WERI-Rb-1 (cell line): ENCODE measurements at regions not wholly inside any gene's neighbourhood (a gene's known extent, or its start where the extent isn't known, plus 50 kb on each side); places are given as distances from the start of the nearest gene placed in this dataset.
"Not testable (repeated sequence)": the region's sequence is repeated elsewhere in the genome, so short reads cannot be mapped to it uniquely, and the experiment has no call there.

Source experiments
- DNase-seq: peaks from one replicate; pipeline ENCODE4 v3.0.0-alpha.2; 2020
- H3K27ac ChIP-seq: fragments of 250-450 bp; sonication (Bioruptor Pico); 2 replicates; pipeline ENCODE4 v1.5.1; 2020; ENCODE audit warnings: mild to moderate bottlenecking, moderate library complexity
- H3K27me3 ChIP-seq: fragments of 250-450 bp; sonication (Bioruptor Pico); 2 replicates; pipeline ENCODE4 v1.5.1; 2021; ENCODE audit warnings: mild to moderate bottlenecking, low read depth, moderate library complexity; ENCODE audit not compliant: insufficient read depth, severe bottlenecking
- H3K36me3 ChIP-seq: fragments of 250-450 bp; sonication (Bioruptor Pico); 2 replicates; pipeline ENCODE4 v1.5.1; 2020; ENCODE audit warnings: mild to moderate bottlenecking, moderate library complexity
- H3K4me3 ChIP-seq: 2 replicates; pipeline ENCODE4 v1.5.1; 2011; ENCODE audit warnings: low read depth, mild to moderate bottlenecking, control low read depth, low read length
- H3K9me3 ChIP-seq: fragments of 250-450 bp; sonication (Bioruptor Pico); 2 replicates; pipeline ENCODE4 v1.5.1; 2021; ENCODE audit warnings: mild to moderate bottlenecking, moderate library complexity; ENCODE audit not compliant: severe bottlenecking
- CTCF ChIP-seq: IDR thresholded peaks from 2 replicates; pipeline ENCODE4 v1.5.1; 2011; ENCODE audit warnings: low read depth, mild to moderate bottlenecking, control low read depth, inconsistent platforms, low read length

- Histone ChIP-seq H3K4me3 (no peak overlapping the region), H3K27ac (no peak overlapping the region), H3K9me3 (no peaks in the 10 kb centered on the region), H3K27me3 (peaks cover 6% of the 10 kb centered on the region), H3K36me3 (no peaks in the 10 kb centered on the region)
- DNase-seq = no peak
- no peak for TF ChIP-seq CTCF
Observed at GRCh38 chr2:56583796-56584315, 400.1 kb downstream of the CCDC85A start.

- no peak for DNase-seq
Observed at GRCh38 chr2:56587456-56587855, 403.7 kb downstream of the CCDC85A start.

GRCh38 chr2:56589194-56589593, 405.4 kb downstream of the CCDC85A start:
- TF ChIP-seq CTCF = no peak
- Histone ChIP-seq H3K4me3 (no peak overlapping the region), H3K36me3 (no peaks in the 10 kb centered on the region), H3K27ac (no peak overlapping the region), H3K27me3 (peaks cover 5% of the 10 kb centered on the region), H3K9me3 (no peaks in the 10 kb centered on the region)
- DNase-seq = no peak

More at GRCh38 chr2:56587456-56587855, 403.7 kb downstream of the CCDC85A start:
- H3K9me3 ChIP-seq = no peaks in the 10 kb centered on the region
- H3K4me3 ChIP-seq = no peak overlapping the region
- no peak overlapping the region for H3K27ac ChIP-seq
- H3K27me3 ChIP-seq = peaks cover 8% of the 10 kb centered on the region
- no peak for TF ChIP-seq CTCF
- no peaks in the 10 kb centered on the region for H3K36me3 ChIP-seq

GRCh38 chr2:56589835-56590234, 406.0 kb downstream of the CCDC85A start:
- no peaks in the 10 kb centered on the region for H3K36me3 ChIP-seq
- no peak overlapping the region for H3K27ac ChIP-seq
- H3K4me3 ChIP-seq = no peak overlapping the region
- H3K27me3 ChIP-seq = peaks cover 3% of the 10 kb centered on the region
- DNase-seq = no peak
- H3K9me3 ChIP-seq = no peaks in the 10 kb centered on the region
- TF ChIP-seq CTCF = no peak

- Histone ChIP-seq H3K9me3 (no peaks in the 10 kb centered on the region), H3K27ac (no peak overlapping the region), H3K36me3 (no peaks in the 10 kb centered on the region), H3K27me3 (peaks cover 3% of the 10 kb centered on the region), H3K4me3 (no peak overlapping the region)
- TF ChIP-seq CTCF = no peak
- DNase-seq = no peak
Observed at GRCh38 chr2:56590611-56591010, 406.8 kb downstream of the CCDC85A start.

GRCh38 chr2:56606086-56606485, 422.3 kb downstream of the CCDC85A start:
- DNase-seq, H3K27ac ChIP-seq, H3K4me3 ChIP-seq, H3K9me3 ChIP-seq, H3K36me3 ChIP-seq: not testable (repeated sequence)
- H3K27me3 ChIP-seq = peaks cover 15% of the 10 kb centered on the region
